H1 (cell line): ENCODE measurements at regions not wholly inside any gene's neighbourhood (a gene's known extent, or its start where the extent isn't known, plus 50 kb on each side); places are given as distances from the start of the nearest gene placed in this dataset.

Experiments used
- CTCF ChIA-PET: fragments of 300-600 bp; sonication (Branson Sonifier 250); formaldehyde crosslinking; loops from one replicate; lab custom pipeline; 2021; ENCODE audit not compliant: partially characterized antibody; lab: Charles Lee
- POLR2A ChIA-PET: fragments of 300-600 bp; sonication (Branson Sonifier 250); formaldehyde crosslinking; loops from one replicate; lab custom pipeline; 2021; ENCODE audit warnings: inconsistent platforms; ENCODE audit not compliant: partially characterized antibody; lab: Charles Lee
- DNase-seq, 2 experiments: peaks; one replicate each; pipeline versions ENCODE4 v3.0.0 to v3.0.0-alpha.2; 2010 to 2022; ENCODE audit warnings: low spot score in 2 of 2, low read depth in 1 of 2, mixed read lengths in 1 of 2
- FAIRE-seq: peaks from 2 replicates; lab custom pipeline; 2011; peaks lifted over from hg19 to GRCh38; lab: Jason Lieb, UNC
- H2AFZ ChIP-seq: 2 replicates; pipeline ENCODE4 v1.8.1; 2012; ENCODE audit warnings: low read length, inconsistent platforms
- H2AK5ac ChIP-seq: 2 replicates; pipeline ENCODE4 v1.6.1; 2013; ENCODE audit warnings: low read depth, low read length
- H2BK120ac ChIP-seq: replicated peaks from 2 replicates; pipeline ENCODE3; 2013; ENCODE audit warnings: low read depth, low read length, inconsistent platforms
- H2BK12ac ChIP-seq: 2 replicates; pipeline ENCODE4 v1.6.1; 2013; ENCODE audit warnings: low read depth, low read length
- H2BK15ac ChIP-seq: 2 replicates; pipeline ENCODE4 v1.6.1; 2013; ENCODE audit warnings: low read length
- H2BK20ac ChIP-seq: 2 replicates; pipeline ENCODE4 v1.6.1; 2013; ENCODE audit warnings: low read length
- H2BK5ac ChIP-seq: 2 replicates; pipeline ENCODE4 v1.6.1; 2013; ENCODE audit warnings: low read depth, low read length
- H3K14ac ChIP-seq: 2 replicates; pipeline ENCODE4 v1.6.1; 2013; ENCODE audit warnings: inconsistent platforms; ENCODE audit not compliant: insufficient read length
- H3K18ac ChIP-seq: 2 replicates; pipeline ENCODE4 v1.6.1; 2013; ENCODE audit warnings: low read length; ENCODE audit errors: extremely low read depth
- H3K23ac ChIP-seq: 2 replicates; pipeline ENCODE4 v1.6.1; 2013; ENCODE audit warnings: inconsistent platforms; ENCODE audit not compliant: insufficient read length
- H3K23me2 ChIP-seq: 2 replicates; pipeline ENCODE4 v1.6.1; 2013; ENCODE audit warnings: low read depth, low read length
- H3K27ac ChIP-seq: 2 replicates; pipeline ENCODE4 v1.6.1; 2011; ENCODE audit warnings: low read depth, low read length, inconsistent platforms
- H3K27me3 ChIP-seq, 4 experiments: replicated peaks in 1 of 4; 1 replicate in 1 of 4; 2 replicates in 3 of 4; pipeline versions ENCODE4 v1.6.1 to v1.8.1; 2011 to 2013; ENCODE audit warnings: low read length in 3 of 4, mild to moderate bottlenecking in 3 of 4, inconsistent platforms in 2 of 4, mixed read lengths in 2 of 4, moderate library complexity in 1 of 4; ENCODE audit not compliant: control insufficient read depth in 3 of 4, insufficient read depth in 3 of 4; ENCODE audit errors: extremely low read depth in 1 of 4
- H3K36me3 ChIP-seq, 4 experiments: 2 replicates each; pipeline versions ENCODE4 v1.6.1 to v1.8.1; 2011 to 2013; ENCODE audit warnings: mild to moderate bottlenecking in 4 of 4, low read length in 3 of 4, moderate library complexity in 2 of 4, control low read depth in 1 of 4, inconsistent platforms in 1 of 4; ENCODE audit not compliant: insufficient read depth in 4 of 4, control insufficient read depth in 2 of 4
- H3K4ac ChIP-seq: replicated peaks from 2 replicates; pipeline ENCODE3; 2013; ENCODE audit warnings: low read length, low read depth, mixed read lengths, inconsistent platforms; ENCODE audit not compliant: insufficient read length
- H3K4me1 ChIP-seq, 4 experiments: replicated peaks in 1 of 4; 1 replicate in 1 of 4; 2 replicates in 3 of 4; pipeline versions ENCODE4 v1.6.1 to v1.8.1; 2011 to 2013; ENCODE audit warnings: low read length in 3 of 4, inconsistent platforms in 2 of 4, mixed read lengths in 1 of 4; ENCODE audit not compliant: insufficient read depth in 4 of 4, control insufficient read depth in 3 of 4
- H3K4me2 ChIP-seq, 2 experiments: 2 replicates each; pipeline versions ENCODE4 v1.6.1 to v1.8.1; 2011 to 2013; ENCODE audit warnings: low read depth in 2 of 2, low read length in 2 of 2, control low read depth in 1 of 2, inconsistent platforms in 1 of 2, mild to moderate bottlenecking in 1 of 2; ENCODE audit not compliant: insufficient read depth in 1 of 2
- H3K4me3 ChIP-seq, 4 experiments: fragments of 200-600, 300-600 bp in 1 of 4; sonication (generic), shearing (Covaris generic), sonication (Bioruptor Twin) in 1 of 4; 2 replicates each; pipeline versions ENCODE4 v1.5.1 to v1.8.1; 2011 to 2016; ENCODE audit warnings: low read length in 4 of 4, low read depth in 3 of 4, control low read depth in 2 of 4, inconsistent platforms in 2 of 4, mild to moderate bottlenecking in 2 of 4, mixed read lengths in 1 of 4, moderate library complexity in 1 of 4; ENCODE audit not compliant: insufficient read depth in 2 of 4; ENCODE audit errors: extremely low read depth in 1 of 4
- H3K56ac ChIP-seq: replicated peaks from 2 replicates; pipeline ENCODE3; 2013; ENCODE audit warnings: low read depth, mild to moderate bottlenecking, mixed read lengths, low read length, inconsistent platforms; ENCODE audit not compliant: insufficient read length
- H3K79me1 ChIP-seq: 2 replicates; pipeline ENCODE4 v1.6.1; 2013; ENCODE audit warnings: low read depth, low read length, control low read depth
- H3K79me2 ChIP-seq, 2 experiments: 2 replicates each; pipeline versions ENCODE4 v1.6.1 to v1.8.1; 2012 to 2013; ENCODE audit warnings: low read length in 2 of 2, mild to moderate bottlenecking in 2 of 2, inconsistent platforms in 1 of 2; ENCODE audit not compliant: insufficient read depth in 2 of 2, control insufficient read depth in 1 of 2
- H3K9ac ChIP-seq, 4 experiments: replicated peaks in 1 of 4; 1 replicate in 1 of 4; 2 replicates in 3 of 4; pipeline versions ENCODE4 v1.6.1 to v1.8.1; 2011 to 2013; ENCODE audit warnings: low read depth in 3 of 4, low read length in 3 of 4, control low read depth in 2 of 4, mild to moderate bottlenecking in 2 of 4, moderate library complexity in 2 of 4, inconsistent platforms in 1 of 4; ENCODE audit errors: extremely low read depth in 1 of 4
- H3K9me3 ChIP-seq, 2 experiments: 2 replicates each; pipeline versions ENCODE4 v1.6.1 to v1.8.1; 2012 to 2013; ENCODE audit warnings: mild to moderate bottlenecking in 2 of 2, moderate library complexity in 2 of 2, control low read depth in 1 of 2, inconsistent platforms in 1 of 2, low read depth in 1 of 2, low read length in 1 of 2, mixed read lengths in 1 of 2; ENCODE audit not compliant: insufficient read depth in 2 of 2
- H4K20me1 ChIP-seq, 2 experiments: replicated peaks in 1 of 2; 2 replicates each; pipeline versions ENCODE3 to v1.8.1; 2011 to 2013; ENCODE audit warnings: inconsistent platforms in 2 of 2, low read length in 2 of 2, mild to moderate bottlenecking in 1 of 2; ENCODE audit not compliant: insufficient read depth in 2 of 2, control insufficient read depth in 1 of 2
- H4K5ac ChIP-seq: 2 replicates; pipeline ENCODE4 v1.6.1; 2013; ENCODE audit warnings: low read length, low read depth, mixed read lengths, inconsistent platforms; ENCODE audit not compliant: insufficient read length
- H4K8ac ChIP-seq: 2 replicates; pipeline ENCODE4 v1.8.0; 2013; ENCODE audit warnings: mild to moderate bottlenecking, moderate library complexity, low read length, inconsistent platforms; ENCODE audit not compliant: insufficient read depth; ENCODE audit errors: extremely low read depth
- H4K91ac ChIP-seq: replicated peaks from 2 replicates; pipeline ENCODE3; 2013; ENCODE audit warnings: low read length, mixed read lengths, inconsistent platforms; ENCODE audit not compliant: insufficient read length
- MAFK ChIP-seq: IDR thresholded peaks from 2 replicates; pipeline ENCODE4 v1.6.1; 2012; ENCODE audit warnings: low read depth, mild to moderate bottlenecking, improper control_type of control experiment, low read length
- WGBS, 2 experiments: shearing (Covaris generic) in 1 of 2; methylation state at CpG; one replicate each; pipeline versions ENCODE4 v1.1.6 to v1.1.7; 2013 to 2015; ENCODE audit warnings: low lambda C conversion rate in 2 of 2, mixed read lengths in 2 of 2, inconsistent platforms in 1 of 2, low coverage in 1 of 2, missing lambda C conversion rate in 1 of 2; ENCODE audit not compliant: insufficient replicate concordance in 2 of 2, insufficient coverage in 1 of 2, insufficient read length in 1 of 2; ENCODE audit errors: extremely low coverage in 1 of 2, missing lambda C conversion rate in 1 of 2; 5-methylcytosine and 5-hydroxymethylcytosine counted together

DNA sequence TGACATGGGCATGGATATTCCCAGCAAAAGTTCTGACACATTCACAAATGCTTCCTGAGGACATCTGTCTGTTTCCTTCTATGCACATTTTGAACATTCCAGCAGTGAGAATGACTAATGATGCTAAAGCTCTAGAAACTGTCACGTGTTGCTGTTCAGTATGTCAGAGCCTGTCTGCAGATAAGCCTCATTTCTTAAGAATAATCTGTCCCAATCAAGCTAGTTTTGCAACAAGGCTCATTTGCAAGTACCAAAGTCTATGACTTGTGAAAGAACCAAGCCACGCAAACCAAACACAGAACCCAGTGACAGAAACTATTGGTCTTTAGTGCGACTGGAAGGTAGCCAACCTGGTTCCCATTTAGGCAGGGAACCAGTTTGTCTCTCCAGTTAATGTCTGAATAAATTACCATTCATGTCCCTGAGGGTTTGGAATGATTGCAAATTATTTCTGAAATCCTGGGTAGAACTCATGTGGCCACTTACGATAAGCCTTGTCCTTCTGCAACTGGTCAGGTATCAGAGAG lies 178.5 kb downstream of the C9orf152 start:
- Histone ChIP-seq H3K4me3 (no peak overlapping the region), H2BK120ac (no peak overlapping the region), H4K20me1 (no peaks in the 10 kb centered on the region), H4K91ac (no peak overlapping the region), H2BK5ac (no peak overlapping the region), H3K18ac (no peak overlapping the region), H3K23ac (no peak overlapping the region), H2AFZ (no peak overlapping the region), H3K23me2 (no peaks in the 10 kb centered on the region), H3K27ac (no peak overlapping the region), H3K36me3 (no peaks in the 10 kb centered on the region), H2BK15ac (no peak overlapping the region), H3K9ac (no peak overlapping the region), H3K4me2 (no peak overlapping the region; a peak in 1 of 4 replicates), H2BK12ac (no peak overlapping the region), H3K9me3 (no peaks in the 10 kb centered on the region), H4K8ac (no peak overlapping the region), H3K14ac (no peak overlapping the region), H2BK20ac (no peak overlapping the region), H3K79me1 (no peaks in the 10 kb centered on the region), H3K56ac (no peak overlapping the region), H3K27me3 (no peaks in the 10 kb centered on the region), H3K4ac (no peak overlapping the region), H3K4me1 (peaks cover 0 to 6% (median 0%) of the 10 kb centered on the region in 4 experiments; a peak in 1 of 7 replicates), H4K5ac (no peak overlapping the region), H3K79me2 (no peaks in the 10 kb centered on the region), H2AK5ac (no peak overlapping the region)
- FAIRE-seq (no peak), DNase-seq (no peak)
- CTCF ChIA-PET = interaction anchor here (1.0 to 2.1 kb wide), 3 partner anchors 18 to 61 kb away, joined by 3 to 6 read pairs (median 5); no protein-coding TSS in a partner anchor
- WGBS, 2 experiments = 85% methylated on average over 4 of the region's 4 CpGs; no CpG with 5 or more reads in 1 of the 2 experiments
- no peak for TF ChIP-seq MAFK
- POLR2A ChIA-PET = interaction anchor here (1.8 kb wide), 1 partner anchor 18 kb away, joined by 5 read pairs; no protein-coding TSS in a partner anchor
